Lung (tissue), 11 donors: ENCODE measurements at regions not wholly inside any gene's neighbourhood (a gene's known extent, or its start where the extent isn't known, plus 50 kb on each side); places are given as distances from the start of the nearest gene placed in this dataset.

Experiments used
- ATAC-seq: fragments of 200-7000 bp; cut with Tn5 transposase; one replicate; pipeline ENCODE4 v1.9.1; 2020; ENCODE audit warnings: moderate number of reproducible peaks; ENCODE audit not compliant: insufficient read depth, low FRiP score
- DNase-seq, 3 donors: peaks; one replicate each; pipeline ENCODE4 v3.0.0-alpha.2; 2013 to 2017
- H3K27ac ChIP-seq, 2 donors: one replicate each; pipeline ENCODE4 v1.5.1; 2013; ENCODE audit warnings: mild to moderate bottlenecking in 2 of 2, moderate library complexity in 2 of 2, control low read depth in 1 of 2, inconsistent platforms in 1 of 2, low read depth in 1 of 2, low read length in 1 of 2
- H3K27me3 ChIP-seq, 3 donors: one replicate each; pipeline ENCODE4 v1.5.1; 2013; ENCODE audit warnings: low read length in 2 of 3; ENCODE audit not compliant: control insufficient read depth in 3 of 3, insufficient read depth in 3 of 3
- H3K36me3 ChIP-seq, 4 donors: one replicate each; pipeline ENCODE4 v1.5.1; 2013; ENCODE audit warnings: low read length in 4 of 4, mild to moderate bottlenecking in 1 of 4, moderate library complexity in 1 of 4; ENCODE audit not compliant: control insufficient read depth in 4 of 4, insufficient read depth in 4 of 4
- H3K4me1 ChIP-seq, 5 donors: one replicate each; pipeline ENCODE4 v1.5.1; 2013; ENCODE audit warnings: low read length in 5 of 5, mild to moderate bottlenecking in 2 of 5, moderate library complexity in 1 of 5; ENCODE audit not compliant: control insufficient read depth in 5 of 5, insufficient read depth in 5 of 5
- H3K4me3 ChIP-seq: one replicate; pipeline ENCODE4 v1.5.1; 2013; ENCODE audit warnings: mild to moderate bottlenecking, control low read depth, moderate library complexity
- H3K9ac ChIP-seq, 2 donors: one replicate each; pipeline ENCODE4 v1.5.1; 2013; ENCODE audit warnings: low read length in 2 of 2, control low read depth in 1 of 2; ENCODE audit not compliant: insufficient read depth in 1 of 2
- H3K9me3 ChIP-seq, 4 donors: one replicate each; pipeline ENCODE4 v1.5.1; 2013; ENCODE audit warnings: low read length in 3 of 4, mild to moderate bottlenecking in 1 of 4, moderate library complexity in 1 of 4; ENCODE audit not compliant: control insufficient read depth in 4 of 4, insufficient read depth in 3 of 4
- CTCF ChIP-seq: IDR thresholded peaks from 2 replicates; pipeline ENCODE4 v1.5.1; 2012; ENCODE audit warnings: mild to moderate bottlenecking; ENCODE audit errors: control extremely low read depth, extremely low read depth
- WGBS, 2 donors: extraction: QIAGEN DNeasy Blood & Tissue Kit; methylation state at CpG; one replicate each; pipeline ENCODE4 v1.1.7; 2013; 5-methylcytosine and 5-hydroxymethylcytosine counted together
- donor health status: control.
- donor health status: control.
- donor health status: Bipolar disorder and iron deficiency.
- donor health status: healthy.
- donor health status: DM: yes; HTN: yes; CAD: no.

GRCh38 chr1:4267381-4268261 is 367.5 kb upstream of the C1orf174 start:
- H3K27ac ChIP-seq = no peak overlapping the region
- TF ChIP-seq CTCF = no peak
- DNase-seq = peak in 1 of 3 donors; percentile 3
- WGBS, 2 donors = 57% methylated on average over 12 of the region's 12 CpGs
- H3K9me3 ChIP-seq = no peaks in the 10 kb centered on the region
- H3K4me1 ChIP-seq = no peaks in the 10 kb centered on the region
- H3K27me3 ChIP-seq = peaks cover 0 to 8% (median 0%) of the 10 kb centered on the region in 3 donors
- ATAC-seq = no peak
- H3K4me3 ChIP-seq = no peak overlapping the region
- H3K9ac ChIP-seq = no peak overlapping the region
- no peaks in the 10 kb centered on the region for H3K36me3 ChIP-seq

GRCh38 chr1:4268262-4268888 is 368.3 kb upstream of the C1orf174 start:
- no peak overlapping the region for H3K4me3 ChIP-seq
- WGBS, 2 donors = 80 to 89% methylated on average over 15 of the region's 15 CpGs
- no peaks in the 10 kb centered on the region for H3K4me1 ChIP-seq
- DNase-seq (no peak), ATAC-seq (no peak)
- H3K36me3 ChIP-seq = no peaks in the 10 kb centered on the region
- H3K27me3 ChIP-seq = peaks cover 0 to 5% (median 0%) of the 10 kb centered on the region in 3 donors
- no peak overlapping the region for H3K9ac ChIP-seq
- H3K9me3 ChIP-seq = no peaks in the 10 kb centered on the region
- no peak for TF ChIP-seq CTCF
- H3K27ac ChIP-seq = no peak overlapping the region

- Histone ChIP-seq H3K4me1 (no peaks in the 10 kb centered on the region), H3K4me3 (no peak overlapping the region), H3K36me3 (no peaks in the 10 kb centered on the region), H3K9me3 (no peaks in the 10 kb centered on the region), H3K27me3 (peaks cover 0 to 5% (median 0%) of the 10 kb centered on the region in 3 donors), H3K9ac (no peak overlapping the region), H3K27ac (no peak overlapping the region)
- no peak for TF ChIP-seq CTCF
- no peak for DNase-seq
- no peak for ATAC-seq
- 73 to 86% methylated on average over 9 of the region's 9 CpGs for WGBS, 2 donors
Measured at GRCh38 chr1:4268889-4269284, 368.8 kb upstream of the C1orf174 start.
